C1 segment of cervical spinal cord (tissue), 14 donors: ENCODE measurements at regions not wholly inside any gene's neighbourhood (a gene's known extent, or its start where the extent isn't known, plus 50 kb on each side); places are given as distances from the start of the nearest gene placed in this dataset.

Source experiments
- DNase-seq, 14 donors: peaks; one replicate each; lab custom pipeline; 2025; lab: John Stamatoyannopoulos, UW

GRCh38 chr2:20914087-20914486 lies 91.2 kb upstream of the LDAH start:
- no peak for DNase-seq

GRCh38 chr2:20913491-20913890 lies 90.6 kb upstream of the LDAH start:
- no peak for DNase-seq

DNA sequence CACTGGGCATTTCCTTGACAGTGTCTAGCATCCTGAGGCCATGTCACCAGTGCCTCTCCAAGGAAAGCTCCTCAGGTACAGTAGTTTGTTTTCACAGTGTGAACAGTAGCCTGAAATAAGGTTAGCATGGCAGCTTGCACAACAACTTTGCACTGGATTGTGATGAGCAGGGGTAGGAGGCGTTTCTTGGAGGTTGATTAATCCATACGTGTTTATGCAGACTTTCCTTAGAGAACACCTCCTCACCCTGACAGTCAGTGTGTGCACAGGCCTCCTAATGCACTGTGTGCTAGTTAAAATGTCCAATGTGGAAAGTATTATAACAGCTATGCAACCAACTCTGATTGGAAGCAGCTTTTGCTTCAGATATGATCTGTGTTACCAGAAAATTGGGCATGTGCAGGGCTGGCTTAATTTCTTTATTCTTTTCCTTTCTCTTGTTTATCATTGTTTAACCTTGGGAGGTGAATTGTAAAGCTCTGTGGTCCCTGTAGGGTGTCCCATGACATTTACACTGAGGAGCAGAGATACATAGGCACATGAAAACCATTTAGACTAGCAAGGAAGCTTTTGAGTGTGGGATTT lies 77.2 kb upstream of the LDAH start:
- DNase-seq, result no peak

- no peak for DNase-seq
Observed at GRCh38 chr2:20897874-20898453, 75.1 kb upstream of the LDAH start.

- DNase-seq, result no peak
Observed at GRCh38 chr2:20897047-20897446, 74.1 kb upstream of the LDAH start.

- no peak for DNase-seq
Observed at GRCh38 chr2:20884829-20885228, 61.9 kb upstream of the LDAH start.

DNA sequence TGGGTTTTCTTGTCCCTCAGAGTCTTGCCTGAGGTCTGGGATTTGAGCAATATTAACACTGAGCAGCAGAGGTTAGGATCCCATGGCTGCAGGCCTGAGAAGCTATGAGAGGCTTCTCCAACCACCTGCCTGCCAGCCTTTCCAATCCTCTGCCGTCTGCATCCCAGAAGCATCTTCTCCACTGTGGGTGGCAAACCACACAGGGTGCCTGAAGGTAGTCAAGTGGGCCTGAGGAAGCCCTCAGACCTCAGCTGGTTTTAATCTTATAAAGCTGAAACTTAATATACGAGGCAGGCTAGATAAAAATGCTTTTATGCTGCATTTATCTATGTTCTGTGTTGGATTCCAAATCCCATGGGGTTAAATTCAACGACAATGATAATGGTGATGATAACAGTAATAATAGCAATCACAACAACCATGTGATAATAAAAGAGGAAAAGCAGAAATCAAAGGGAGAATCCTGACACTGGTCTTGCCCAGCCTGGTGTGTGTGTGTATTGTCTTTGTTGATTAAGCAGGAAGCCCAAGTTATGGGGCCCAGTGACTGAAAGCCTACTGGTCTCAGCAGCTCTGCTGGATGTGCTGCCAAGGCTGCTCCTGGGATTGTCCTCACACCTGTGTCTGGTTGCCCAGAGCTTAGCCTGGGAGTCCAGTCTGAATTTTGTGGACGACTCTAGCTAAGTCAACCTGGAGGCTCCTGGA lies 59.7 kb upstream of the LDAH start:
- no peak for DNase-seq

- no peak for DNase-seq
Observed at GRCh38 chr2:20880221-20880771, 57.4 kb upstream of the LDAH start.

DNA sequence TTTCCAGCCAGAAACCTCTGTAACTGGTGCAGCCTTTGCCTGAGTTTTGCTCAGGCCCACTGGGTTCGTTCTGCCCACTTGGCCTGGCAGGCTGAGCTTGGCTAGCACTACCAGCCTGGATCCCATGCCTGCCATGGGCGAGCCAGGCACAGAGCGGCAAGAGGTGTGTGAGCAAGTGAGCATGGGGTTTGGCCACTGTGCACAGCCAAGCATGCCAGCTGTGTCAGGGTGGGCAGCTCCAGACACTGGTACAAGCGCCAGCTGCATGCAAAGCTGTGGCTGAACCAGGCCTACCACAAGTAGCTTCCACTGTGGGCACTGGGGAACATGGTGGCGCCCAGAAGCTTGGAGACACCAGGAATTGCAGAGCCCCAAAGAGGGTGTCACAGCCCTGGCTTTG lies 56.3 kb upstream of the LDAH start:
- no peak for DNase-seq

DNA sequence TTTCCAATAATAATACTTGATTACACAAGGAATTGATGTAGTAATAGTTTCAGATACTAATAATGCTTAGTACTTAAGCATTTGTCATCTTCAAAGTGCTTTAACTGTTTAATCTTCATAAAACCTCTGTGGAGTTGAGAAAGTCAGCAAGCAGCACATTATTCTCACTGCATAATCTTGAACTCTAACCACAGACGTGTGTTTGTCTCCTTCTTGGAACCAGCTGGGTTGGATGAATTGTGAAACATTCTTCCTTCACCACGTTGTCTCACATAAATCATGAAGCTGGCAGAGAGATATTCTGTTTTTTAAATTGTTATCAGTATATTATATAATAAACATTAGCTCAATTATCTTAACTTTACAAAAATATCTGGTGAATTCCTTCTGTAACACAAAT lies 55.1 kb upstream of the LDAH start:
- no peak for DNase-seq
